ENCODE measurements at regions not wholly inside any gene's neighbourhood (a gene's known extent, or its start where the extent isn't known, plus 50 kb on each side); places are given as distances from the start of the nearest gene placed in this dataset.

DNA sequence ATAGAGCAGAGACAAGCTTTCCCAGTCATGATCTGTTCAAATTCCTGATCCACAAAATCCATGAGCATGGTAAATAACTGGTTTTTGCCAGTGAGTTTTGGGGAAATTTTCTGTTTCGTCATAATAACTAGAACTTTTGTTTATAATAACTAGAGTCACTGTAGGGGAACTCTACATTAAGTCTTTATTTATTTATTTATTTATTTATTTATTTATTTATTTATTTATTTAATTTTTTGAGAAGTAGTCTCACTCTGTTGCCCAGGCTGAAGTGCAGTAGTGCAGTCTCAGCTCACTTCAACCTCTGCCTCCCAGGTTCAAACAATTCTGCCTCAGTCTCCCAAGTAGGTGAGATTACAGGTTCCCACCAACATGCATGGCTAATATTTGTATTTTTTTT, 1106.8 kb downstream of the AMY1C start:
- DNase-seq: no peak

- DNase-seq: no peak
Observed at GRCh38 chr1:104868794-104869193, 1119.1 kb downstream of the AMY1C start.

- DNase-seq: no peak
Observed at GRCh38 chr1:104874044-104874443, 1124.3 kb downstream of the AMY1C start.

DNA sequence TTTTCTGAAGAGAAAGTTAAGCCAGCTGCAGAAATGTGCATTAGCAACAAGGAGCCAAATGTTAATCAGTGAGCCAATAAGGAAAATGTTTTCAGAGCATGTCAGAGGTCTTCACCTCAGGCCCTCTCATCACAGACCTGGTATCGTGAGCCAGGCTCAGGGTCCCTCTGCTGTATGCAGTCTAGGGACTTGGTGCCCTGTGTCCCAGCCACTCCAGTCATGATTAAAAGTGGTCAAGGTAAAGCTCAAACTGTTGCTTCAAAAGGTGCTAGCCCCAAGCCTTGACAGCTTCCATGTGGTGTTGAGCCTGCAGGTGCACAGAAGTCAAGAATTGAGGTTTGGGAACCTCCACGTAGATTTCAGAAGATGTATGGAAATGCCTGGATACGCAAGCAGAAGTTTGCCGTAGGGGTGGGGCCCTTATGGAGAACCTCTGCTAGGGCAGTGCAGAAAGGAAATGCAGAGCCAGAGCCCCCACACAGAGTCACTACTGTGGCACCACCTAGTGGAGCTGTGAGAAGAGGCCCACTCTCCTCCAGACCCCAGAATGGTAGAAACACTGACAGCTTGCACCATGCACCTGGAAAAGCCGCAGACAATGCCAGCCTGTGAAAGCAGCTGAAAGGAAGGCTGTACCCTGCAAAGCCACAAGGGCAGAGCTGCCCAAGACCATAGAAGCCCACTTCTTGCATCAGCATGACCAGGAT, 1128.7 kb downstream of the AMY1C start:
- no peak for DNase-seq

GRCh38 chr1:104884939-104885338, 1135.2 kb downstream of the AMY1C start:
- no peak for DNase-seq

- no peak for DNase-seq
Observed at GRCh38 chr1:104905322-104905721, 1155.6 kb downstream of the AMY1C start.

- DNase-seq: no peak
Observed at GRCh38 chr1:104906141-104906540, 1156.4 kb downstream of the AMY1C start.

DNA sequence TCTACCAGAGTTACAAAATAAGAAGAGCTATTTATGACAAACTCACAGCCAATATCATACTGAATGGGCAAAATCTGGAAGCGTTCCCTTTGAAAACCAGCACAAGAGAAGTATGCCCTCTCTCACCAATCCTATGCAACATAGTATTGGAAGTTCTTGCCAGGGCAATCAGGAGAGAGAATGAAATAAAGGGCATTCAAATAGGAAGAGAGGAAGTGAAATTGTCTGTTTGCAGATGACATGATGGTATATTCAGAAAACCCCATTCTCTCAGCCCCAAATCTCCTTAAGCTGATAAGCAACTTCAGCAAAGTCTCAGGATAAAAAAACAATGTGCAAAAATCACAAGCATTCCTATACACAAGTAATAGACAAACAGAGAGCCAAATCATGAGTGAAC, 1169.5 kb downstream of the AMY1C start:
- no peak for DNase-seq

GRCh38 chr1:104921525-104921924, 1171.8 kb downstream of the AMY1C start:
- DNase-seq: no peak

GRCh38 chr1:104923075-104923474, 1173.4 kb downstream of the AMY1C start:
- no peak for DNase-seq

DNA sequence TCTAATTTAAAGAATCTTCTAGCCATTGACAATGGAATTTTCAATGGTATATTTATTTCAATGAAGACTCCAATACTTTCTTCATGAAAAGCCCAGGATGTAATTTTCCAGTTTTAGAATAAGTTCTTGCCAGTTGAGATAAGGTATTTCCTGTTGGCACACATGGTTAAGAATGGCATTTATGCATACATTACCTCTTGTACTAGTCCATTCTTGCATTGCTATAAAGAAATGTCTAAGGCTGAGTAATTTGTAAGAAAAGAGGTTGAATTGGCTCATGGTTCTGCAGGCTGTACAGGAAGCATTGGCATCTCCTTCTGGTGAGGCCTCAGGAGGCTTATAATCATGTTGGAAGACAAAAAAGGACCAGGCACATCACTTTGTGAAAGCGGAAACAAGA, 1179.6 kb downstream of the AMY1C start:
- DNase-seq: no peak

GRCh38 chr1:104932030-104932915, 1182.6 kb downstream of the AMY1C start:
- DNase-seq: no peak

GRCh38 chr1:104932949-104933679, 1183.4 kb downstream of the AMY1C start:
- DNase-seq: no peak

- no peak for DNase-seq
Observed at GRCh38 chr1:104933846-104934245, 1184.1 kb downstream of the AMY1C start.

DNA sequence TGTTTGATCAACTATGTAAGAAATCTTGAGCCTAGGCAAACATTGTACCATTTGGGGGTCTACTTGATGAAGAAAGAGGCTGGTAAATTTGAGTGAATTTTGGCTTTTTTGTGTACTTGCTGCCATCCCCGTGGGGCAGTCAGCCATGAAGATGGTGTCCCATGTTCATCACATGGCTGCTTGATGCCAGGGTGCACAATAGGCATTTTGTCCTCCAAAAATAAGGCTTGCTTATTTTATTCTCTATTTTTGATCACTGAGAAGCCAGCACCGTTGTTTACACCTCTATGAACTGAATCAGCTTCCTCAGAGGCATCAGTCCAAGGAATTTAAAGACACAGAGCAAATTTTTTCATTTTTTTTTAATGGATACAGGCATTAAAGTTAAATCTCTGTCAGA, 1195.7 kb downstream of the AMY1C start:
- DNase-seq: no peak

DNA sequence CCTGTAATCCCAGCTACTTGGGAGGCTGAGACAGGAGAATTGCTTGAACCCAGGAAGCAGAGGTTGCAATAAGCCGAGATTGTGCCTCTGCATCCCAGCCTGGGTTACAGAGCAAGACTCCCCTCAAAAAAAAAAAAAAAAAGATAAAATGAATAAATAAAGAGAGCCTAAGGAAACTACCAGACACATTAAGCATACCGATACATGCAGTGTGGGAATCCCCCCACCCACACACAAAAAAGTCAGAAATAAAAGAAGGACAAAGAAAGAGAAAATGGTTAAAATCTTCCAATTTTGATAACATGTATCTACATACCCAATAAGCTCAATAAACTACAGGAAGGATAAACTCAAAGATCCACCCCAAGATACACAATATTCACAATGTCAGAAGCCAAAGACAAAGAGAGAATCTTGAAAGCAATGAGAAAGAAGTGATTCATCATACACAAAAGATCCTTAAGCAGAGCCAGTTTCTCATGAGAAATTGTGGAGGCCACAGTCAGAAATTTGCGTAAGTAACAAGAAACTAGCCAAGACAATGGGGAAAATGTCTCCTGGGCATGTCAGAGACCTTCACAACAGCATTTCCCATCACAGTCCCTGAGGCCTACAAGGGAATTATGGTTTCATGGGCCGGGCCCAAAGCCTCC, 1197.0 kb downstream of the AMY1C start:
- no peak for DNase-seq

DNA sequence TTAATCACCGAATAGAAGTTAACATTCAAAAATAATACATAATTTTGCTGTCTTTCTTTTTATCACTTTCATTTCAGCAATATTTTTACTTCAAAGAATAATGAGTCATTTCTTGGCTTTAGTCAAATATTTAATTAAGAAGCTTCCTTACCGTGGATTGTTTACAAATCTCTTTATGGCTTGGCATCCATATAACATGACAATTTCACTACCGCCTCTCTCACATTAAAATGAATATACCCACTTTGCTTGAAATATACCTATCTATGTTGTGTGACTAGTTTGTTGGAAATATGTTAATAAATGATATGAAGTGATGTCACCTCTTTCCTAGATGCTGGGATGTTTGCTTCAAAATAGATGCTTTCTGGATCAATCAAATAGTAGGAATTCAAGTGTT, 1203.9 kb downstream of the AMY1C start:
- DNase-seq: no peak

DNA sequence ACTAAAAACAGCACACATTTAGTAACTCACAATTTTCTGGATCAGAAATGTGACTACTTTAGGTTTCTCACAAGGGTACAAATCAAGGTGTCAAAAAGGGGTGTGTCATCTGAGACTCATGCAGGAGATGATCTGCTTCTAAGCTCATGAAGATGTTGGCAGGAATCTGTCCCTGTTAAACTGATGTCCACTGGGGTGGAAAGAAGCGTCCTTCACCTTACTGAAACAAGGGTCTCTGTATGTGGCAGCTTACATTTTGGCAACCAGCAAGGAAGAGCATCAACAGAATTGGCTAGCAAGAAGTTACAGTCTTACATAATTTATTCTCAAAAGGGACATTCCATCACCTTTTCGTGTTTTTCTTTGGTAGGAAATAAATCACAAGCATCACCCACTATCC, 1223.8 kb downstream of the AMY1C start:
- DNase-seq: no peak

- DNase-seq: no peak
Observed at GRCh38 chr1:104979651-104980050, 1230.0 kb downstream of the AMY1C start.

DNA sequence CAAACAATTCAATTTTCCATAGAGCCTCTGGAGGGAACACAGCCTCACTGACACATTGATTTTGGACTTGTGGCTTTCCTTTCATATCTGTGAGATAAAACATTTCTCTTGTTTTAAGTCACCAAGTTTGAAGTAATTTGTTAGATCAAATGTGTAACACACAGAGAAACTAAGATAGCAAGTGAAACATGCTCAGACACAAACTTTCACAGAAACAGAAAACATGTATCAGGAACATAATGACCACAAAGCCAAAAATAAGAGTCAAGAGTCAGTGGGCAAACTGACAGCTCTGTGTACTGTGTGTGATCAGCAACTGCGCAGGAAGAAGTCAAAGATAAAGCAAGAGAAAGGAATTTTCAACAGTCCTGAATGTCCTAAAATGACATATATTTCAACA, 1237.5 kb downstream of the AMY1C start:
- no peak for DNase-seq

DNA sequence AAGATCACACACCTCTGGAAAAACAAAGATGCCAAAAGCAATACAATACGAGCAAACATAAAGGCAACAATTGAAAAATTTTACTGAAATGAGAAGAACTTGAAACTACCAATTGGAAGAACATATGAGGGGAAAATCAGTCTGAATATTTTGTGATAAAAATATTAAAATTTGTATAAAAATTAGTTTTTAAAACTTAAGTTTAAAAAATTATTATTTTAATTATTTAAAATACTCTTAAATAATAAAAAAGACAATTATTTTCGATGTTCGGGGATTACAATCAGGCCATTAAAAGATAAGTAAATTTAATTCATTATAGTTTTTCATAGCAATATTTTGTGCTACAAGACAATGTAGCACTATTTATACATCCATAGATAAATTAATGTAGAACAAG, 1239.3 kb downstream of the AMY1C start:
- no peak for DNase-seq

- no peak for DNase-seq
Observed at GRCh38 chr1:104991702-104992101, 1242.0 kb downstream of the AMY1C start.

- DNase-seq: no peak
Observed at GRCh38 chr1:105000793-105001192, 1251.1 kb downstream of the AMY1C start.
